Left cardiac atrium (tissue), 4 donors: ENCODE measurements at regions not wholly inside any gene's neighbourhood (a gene's known extent, or its start where the extent isn't known, plus 50 kb on each side); places are given as distances from the start of the nearest gene placed in this dataset.
A peak's percentile ranks its signal among the peaks of the same experiment; 100 is the strongest.

ENCODE experiments used
- ATAC-seq, 2 donors: fragments of 200-7000 bp; cut with Tn5 transposase; one replicate each; pipeline ENCODE4 v1.9.1; 2020; ENCODE audit warnings: mild to moderate bottlenecking in 2 of 2, moderate library complexity in 2 of 2
- DNase-seq: peaks from one replicate; pipeline ENCODE4 v3.0.0-alpha.2; 2020
- intact Hi-C, 2 donors: fragments of 100-400 bp; cut with DNase I; formaldehyde crosslinking; loops; one replicate each; pipeline versions ENCODE4 v1.14.1 to v1.15.1; 2022 to 2023
- donor health status: DM: no; HTN: yes; CAD: no.
- donor health status: DM: no; HTN: yes; CAD: no; lungs with severe emphysema.
- donor health status: DM: yes; HTN: yes; CAD: no.
- donor health status: Dilated cardiomyopathy.

DNA sequence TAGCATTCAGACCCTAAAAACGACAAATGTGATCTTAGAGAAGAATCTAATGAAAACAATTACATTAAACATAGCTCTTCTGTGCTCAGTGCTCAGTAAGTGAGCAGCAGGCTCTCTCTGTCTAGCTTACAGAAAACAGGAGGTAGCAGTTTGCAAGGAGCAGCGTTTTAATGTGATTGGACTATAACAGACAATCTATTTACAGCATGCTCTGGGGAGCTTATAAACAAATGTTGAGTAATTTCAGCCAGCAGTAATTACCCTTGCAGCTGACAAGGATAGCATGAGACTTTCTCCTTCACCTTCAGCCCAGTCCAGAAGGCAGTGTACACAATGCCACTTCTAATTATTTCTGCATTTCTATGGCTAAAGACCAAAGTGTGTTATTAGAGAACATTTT lies 270.4 kb downstream of the FIGN start:
- DNase-seq = no peak
- peak in 1 of 2 donors; percentile 47 for ATAC-seq
- intact Hi-C loops = loop anchor here in 1 of 2 donors (5.0 kb wide), 1 partner anchor 118 kb away; no protein-coding TSS in a partner anchor

DNA sequence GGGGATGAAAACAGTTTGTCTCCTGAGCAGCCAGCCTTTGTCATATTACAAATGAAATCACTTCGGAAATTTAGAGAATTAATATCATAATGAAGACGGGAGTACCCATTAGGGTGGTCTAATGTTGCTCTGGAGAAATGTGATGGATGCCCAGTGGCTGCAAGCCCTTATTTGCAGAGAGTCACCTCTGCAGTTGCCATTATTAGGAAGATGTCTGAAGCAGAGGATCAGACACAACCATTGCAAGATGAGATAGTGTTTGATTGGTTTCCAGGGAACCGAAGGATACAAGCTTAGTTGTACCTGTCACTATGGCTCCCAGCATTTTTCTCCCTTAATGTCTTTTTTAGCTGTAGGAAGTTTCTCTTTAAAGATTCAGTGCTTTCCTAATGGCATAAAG lies 272.4 kb downstream of the FIGN start:
- ATAC-seq (no peak), DNase-seq (no peak)
- intact Hi-C loops = no loop called here

DNA sequence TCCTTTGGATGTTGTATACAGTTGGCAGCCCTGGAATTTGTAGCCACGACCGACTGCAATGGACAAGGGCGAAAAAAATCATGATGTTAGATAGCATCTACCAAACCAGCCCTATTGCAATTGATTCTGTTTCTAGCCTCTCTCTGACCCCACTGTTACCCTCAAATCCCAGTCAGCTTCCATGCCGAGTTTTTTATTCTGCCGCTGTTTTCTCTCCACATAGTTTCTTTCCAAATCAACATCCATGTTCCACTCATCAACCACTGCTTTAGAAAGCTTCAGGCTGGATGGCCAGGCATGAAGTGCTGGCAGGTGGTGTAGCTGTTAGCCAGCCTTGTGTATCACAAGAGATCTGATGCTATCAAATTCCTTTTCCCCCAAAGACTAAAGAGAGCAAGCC lies 272.8 kb downstream of the FIGN start:
- intact Hi-C loops = no loop called here
- no peak for ATAC-seq
- DNase-seq = no peak

DNA sequence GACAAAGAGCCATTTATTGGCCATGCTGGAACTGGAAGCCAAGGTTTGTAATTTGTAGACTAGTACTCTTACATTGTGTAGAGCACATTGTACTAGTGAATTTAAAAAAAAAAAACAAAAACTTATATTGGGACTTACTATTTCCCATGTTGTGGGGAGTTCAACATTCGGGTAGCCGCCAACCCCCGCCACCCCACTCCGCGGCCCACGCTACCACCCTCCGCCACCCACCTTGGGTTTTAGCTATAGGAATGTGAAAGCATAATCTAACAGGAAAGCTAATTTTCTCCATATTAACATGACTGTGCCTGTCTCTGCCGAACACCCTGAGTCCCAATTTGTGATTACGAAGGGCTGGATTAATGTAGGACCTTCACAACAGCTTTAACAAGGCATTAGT lies 275.8 kb downstream of the FIGN start:
- no peak for DNase-seq
- intact Hi-C loops = no loop called here
- no peak for ATAC-seq

DNA sequence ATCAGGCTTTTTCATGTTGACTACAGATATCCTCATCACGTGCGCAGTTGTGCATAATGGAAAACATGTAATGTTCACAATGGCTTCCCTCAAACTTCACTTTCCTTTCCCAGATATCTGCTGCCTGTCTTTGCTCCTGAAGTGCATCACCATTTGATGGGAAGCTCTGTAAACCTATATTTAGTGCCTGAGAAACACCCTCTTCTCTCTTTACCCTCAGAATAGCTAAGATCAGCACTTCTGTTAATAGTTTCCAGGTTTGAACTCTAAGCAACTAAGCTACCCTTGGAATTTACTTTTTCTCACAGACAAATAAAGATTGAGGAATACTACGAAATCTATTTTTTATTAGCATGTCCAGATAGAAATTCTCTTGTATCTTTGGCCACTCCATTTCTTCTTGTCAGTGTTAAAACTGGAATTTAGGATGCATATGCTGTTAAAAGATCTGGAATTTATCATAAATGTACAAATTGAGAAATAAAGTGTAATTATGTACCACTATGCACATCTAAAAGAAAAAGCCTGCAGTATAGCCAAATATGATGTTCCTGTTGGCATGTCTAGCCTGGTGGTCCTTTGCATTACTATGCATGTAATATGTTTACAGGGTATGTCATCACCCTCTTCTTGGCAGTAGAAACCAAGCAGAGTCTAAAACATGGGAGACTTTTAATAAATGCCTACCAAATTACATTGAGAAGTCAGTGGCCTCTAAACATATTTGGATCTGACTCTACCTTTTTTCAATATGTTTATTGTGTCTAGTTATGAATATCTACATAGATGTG lies 278.7 kb downstream of the FIGN start:
- no peak for ATAC-seq
- intact Hi-C loops = no loop called here
- no peak for DNase-seq

DNA sequence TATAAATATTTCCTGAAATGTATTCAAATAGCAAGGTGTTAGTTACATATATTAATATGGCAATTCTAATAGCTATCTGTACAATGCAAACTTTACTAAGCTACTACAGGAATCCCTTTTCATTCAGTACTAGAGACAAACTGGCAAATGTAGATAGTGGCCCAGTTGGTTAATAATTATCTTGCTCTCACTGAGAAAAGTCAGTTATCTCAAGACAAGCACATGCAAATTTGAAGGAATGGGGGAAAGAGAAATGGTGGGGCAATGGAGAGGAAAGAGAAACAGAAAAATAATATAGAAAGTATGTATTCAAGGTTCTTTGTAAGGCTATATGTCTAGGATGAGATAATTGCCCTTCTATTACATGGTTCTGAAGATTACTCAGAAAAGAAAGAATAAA lies 280.0 kb downstream of the FIGN start:
- DNase-seq (no peak), ATAC-seq (no peak)
- intact Hi-C loops = no loop called here

DNA sequence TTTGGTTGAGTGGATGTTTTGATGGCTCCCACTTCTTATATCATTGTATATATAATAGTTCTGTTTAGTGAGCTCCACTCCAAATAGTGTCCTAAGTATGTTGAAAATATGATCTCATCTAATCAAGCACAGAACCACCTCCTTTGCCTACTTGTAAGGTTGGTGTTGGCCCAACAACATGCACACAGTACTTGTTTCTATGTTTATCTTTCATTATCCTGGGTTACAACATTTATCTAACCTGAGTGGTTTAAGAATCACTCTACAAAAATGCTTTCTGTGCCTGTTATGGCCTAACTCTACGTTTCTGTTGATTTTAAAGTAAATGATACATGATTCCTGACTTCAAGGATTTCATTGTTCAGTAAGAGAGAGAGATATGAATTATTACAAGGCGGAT lies 281.9 kb downstream of the FIGN start:
- DNase-seq (no peak), ATAC-seq (no peak)
- intact Hi-C loops = no loop called here

DNA sequence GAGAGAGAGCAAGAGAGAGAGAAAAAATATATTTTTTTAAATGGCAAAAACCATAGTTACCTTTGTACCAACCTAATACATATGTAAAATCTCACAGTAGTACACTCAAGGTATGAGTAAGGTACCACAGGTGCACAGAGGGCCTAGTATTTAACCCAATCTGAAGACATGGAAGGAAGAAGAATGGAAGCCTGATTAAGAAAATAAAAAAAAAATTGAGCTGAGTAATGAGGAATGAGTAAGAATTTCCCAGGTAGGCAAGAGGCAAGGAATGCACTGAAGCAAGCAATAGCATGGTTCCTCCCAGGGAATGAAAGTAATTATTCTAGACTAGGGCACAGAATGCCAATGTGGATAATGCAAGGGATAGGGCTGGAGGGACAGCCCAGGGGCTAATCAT lies 294.2 kb downstream of the FIGN start:
- DNase-seq (no peak), ATAC-seq (no peak)
- intact Hi-C loops = no loop called here

DNA sequence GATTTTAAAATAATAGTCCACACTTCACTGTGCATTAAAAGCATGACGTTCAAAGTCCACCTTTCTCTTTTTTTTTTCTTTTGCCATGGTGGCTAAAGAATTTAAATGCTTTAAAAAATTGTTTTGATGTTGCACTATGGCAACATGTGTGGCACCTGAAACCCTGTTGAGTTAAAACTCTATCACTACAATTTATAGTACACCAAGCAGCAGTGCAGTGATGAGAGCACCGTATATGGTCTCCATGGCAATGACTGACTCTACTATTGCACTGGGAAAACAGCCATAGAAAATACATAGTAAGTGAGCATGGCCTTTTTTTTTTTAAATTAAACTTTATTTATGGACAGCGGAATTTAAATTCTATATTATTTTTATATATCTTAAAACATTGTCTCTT lies 298.8 kb downstream of the FIGN start:
- intact Hi-C loops = no loop called here
- no peak for ATAC-seq
- DNase-seq = no peak

DNA sequence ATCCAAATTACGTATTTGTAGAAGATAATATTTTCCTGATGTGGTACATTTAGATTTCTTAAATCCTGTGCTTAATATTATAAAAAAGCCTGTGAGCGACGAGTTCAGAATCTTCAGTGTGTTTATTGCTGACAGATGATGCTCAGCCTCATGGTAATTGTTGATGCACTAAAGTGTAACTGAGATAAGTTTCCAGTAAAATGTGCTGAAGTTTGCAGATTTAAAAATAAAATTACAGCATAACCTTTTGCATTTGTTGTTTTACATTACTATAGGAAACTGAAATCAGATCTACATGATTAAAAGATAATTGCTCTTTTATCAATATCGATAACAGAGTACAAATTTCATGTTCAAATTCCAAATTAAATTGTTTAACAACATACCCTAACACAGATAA lies 307.6 kb downstream of the FIGN start:
- DNase-seq = no peak
- intact Hi-C loops = no loop called here
- ATAC-seq = no peak

DNA sequence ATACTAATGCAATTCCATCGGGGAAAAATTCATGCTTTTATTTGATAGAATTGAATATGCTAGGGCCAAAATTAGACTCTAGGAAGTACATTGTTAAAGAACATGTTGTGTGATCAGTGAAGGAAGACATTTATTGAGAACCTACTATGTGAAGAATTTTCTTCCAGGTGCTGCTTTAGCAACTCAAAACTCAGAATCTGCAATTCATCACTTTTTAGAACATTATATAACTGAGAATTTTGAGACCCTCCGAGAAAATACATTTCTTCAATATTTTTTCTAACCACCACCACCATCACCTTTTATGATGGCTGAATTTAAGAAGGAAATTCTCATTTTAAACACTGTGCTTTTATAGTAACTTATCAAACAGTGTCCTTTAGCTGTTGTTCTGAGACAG lies 315.2 kb downstream of the FIGN start:
- DNase-seq (no peak), ATAC-seq (no peak)
- intact Hi-C loops = no loop called here

DNA sequence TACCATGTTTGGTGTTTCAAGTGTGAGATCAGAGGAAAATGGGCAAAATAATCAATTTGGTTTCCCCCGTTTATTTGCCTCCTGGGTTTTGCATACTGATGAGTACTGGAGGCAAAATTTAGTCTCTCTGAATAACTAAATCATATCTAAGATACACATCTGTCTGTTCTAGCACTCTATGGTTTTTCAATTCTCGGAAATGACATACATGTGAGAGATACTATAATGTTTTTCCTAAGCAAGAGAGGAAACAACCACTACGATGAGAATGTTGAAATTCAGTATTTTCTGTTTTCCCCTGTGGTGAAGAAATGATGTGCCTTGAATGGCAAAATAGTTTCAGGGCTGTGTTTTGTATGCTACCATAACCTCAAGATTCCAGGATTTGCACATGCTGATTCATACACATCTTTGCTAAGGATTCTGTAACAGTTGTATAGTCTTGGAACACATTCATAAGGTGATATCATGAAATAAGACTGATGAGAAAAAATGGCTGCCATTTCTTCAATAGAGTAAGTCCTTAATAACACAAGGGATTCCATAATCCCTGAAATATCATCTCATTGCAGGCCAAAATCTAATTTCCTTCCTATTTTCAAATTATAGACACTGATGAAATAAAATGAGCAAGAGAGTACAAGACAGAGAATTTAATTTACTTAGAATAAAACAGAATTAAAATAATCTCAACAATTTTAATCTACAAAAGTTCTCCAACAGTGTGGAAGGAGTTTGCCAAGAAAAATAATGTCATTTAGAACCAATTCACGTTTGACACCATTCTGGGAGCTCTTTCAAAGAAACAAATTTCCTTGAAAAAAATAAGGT lies 316.6 kb downstream of the FIGN start:
- no peak for ATAC-seq
- no peak for DNase-seq
- intact Hi-C loops = no loop called here

DNA sequence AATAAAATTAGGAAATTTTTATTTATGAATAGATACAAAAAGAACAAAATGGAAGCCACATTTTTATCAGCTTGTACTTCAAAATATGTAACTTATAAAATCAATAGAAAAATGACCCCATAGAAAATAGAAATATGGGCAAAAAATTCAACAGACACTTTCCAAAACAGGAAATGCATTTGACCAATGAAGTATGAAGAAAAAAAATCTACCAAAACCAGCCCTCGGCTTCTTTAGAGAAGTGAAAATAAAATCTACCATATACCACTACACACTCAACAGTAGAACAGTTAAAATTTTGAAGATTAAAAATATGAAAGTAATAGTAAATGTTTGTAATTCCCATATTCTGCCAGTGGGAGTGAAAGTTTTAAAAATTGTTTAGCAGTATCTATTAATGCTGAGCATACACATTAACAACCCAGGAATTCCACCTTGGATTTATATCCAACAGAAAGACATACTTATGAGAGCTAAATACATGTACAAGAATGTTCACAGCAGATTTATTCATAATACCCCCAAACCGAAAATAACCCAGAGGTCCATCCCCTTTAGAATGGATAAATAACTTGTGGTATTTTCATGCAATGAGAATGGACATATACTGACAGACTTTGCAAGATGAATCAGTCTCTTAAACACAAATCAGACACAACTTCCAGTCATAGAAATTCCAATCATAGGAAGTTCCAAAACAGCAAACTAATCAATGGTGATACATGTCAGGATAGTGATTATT lies 318.0 kb downstream of the FIGN start:
- intact Hi-C loops = no loop called here
- DNase-seq = no peak
- ATAC-seq = no peak

DNA sequence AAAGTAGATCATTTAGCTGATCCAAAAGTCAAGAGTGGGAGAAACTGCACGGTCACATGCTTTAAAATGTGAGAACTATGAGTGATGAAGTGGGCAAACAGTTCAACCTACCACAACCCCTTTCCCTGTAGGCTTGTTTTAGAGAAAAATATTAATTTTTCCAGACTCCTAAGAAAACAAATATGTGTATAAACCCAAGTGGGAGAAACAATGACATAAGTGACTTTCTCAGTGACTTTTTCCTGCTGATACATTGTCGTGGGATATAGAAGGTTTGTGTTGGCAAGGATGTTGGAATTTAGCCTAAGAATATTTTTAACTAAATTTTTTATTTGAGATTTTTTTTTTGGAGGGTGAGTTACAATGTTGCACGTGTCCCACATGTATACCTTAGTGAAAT lies 321.7 kb downstream of the FIGN start:
- intact Hi-C loops = no loop called here
- no peak for ATAC-seq
- no peak for DNase-seq

DNA sequence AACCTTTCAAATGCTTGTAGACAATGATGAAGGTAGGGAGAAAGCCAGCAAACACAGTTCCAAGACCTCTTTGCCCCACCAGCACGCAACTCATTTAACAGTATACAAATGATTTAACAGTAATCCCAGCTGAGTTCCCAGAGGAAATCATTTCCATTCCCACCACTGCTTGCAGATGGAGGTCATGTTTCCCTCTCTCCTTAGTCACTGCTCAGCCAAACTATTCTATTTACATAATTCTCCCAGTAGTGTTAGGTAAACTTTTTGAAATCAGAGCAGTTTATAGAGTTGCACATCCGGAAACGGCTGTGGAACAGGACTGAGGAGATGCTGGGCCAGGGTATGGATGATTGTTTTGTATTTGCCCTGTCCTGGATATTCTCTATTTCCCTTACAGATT lies 328.5 kb downstream of the FIGN start:
- DNase-seq (no peak), ATAC-seq (no peak)
- intact Hi-C loops = no loop called here

DNA sequence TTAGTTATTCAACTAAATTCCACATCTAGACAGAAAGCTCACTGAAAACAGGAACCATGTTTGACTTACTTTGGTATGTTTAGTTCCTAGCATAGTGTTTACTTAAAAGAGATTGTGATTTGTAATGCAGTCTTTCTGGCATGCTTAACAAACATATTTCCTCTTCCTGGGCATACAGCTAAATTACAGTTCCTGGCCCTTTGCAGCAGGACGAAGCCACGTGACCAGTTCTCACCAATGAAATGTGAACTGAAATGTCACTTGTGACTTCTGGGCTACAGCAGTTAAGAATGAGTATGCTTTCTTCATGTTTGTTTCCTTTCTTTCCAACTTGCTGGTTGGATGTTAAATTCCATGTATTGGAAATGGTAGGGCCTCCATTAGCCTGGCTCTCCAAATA lies 330.5 kb downstream of the FIGN start:
- ATAC-seq = no peak
- intact Hi-C loops = no loop called here

DNA sequence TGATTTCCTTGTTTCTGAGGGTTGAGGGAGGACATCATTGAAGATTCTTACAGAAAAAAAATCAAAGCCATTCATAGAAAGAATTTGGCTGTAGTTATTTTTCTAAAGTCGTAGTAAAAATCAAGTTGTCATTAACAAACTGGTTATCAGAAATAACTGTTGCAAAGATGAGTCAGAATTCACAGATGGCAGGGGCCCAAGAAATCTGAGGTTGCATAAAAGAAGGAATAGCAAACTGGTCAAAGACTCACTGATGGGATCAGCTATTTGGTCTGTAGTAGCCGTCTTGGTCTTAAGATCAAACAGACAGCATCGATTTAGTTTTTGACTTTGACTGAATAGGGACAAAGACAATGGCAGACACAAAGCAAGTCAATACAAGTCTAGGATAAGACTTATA lies 334.3 kb downstream of the FIGN start:
- ATAC-seq = no peak

More for the DNA sequence above, 330.5 kb downstream of the FIGN start:
- DNase-seq = no peak

DNA sequence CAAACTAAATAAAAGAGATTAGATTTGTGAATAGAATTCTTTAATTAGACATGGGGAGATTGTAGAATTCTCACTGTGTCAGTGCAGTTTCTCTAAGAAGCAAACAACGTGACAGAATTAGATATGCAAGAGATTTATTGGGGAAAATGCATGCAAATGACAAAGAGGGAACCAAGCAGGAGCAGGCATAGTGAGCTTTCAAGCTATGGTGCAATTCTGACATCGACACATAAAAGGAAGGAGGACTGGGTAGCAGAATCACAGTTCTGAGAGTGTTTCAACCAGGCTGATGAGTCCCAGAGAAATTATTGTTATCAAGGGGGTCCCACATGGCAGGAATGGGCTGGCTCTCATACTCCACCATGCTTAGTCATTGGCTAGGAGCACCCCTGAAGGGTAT lies 338.4 kb downstream of the FIGN start:
- ATAC-seq (no peak), DNase-seq (no peak)
- intact Hi-C loops = no loop called here

More for the DNA sequence above, 334.3 kb downstream of the FIGN start:
- intact Hi-C loops = no loop called here
- peak; percentile 42 for DNase-seq

DNA sequence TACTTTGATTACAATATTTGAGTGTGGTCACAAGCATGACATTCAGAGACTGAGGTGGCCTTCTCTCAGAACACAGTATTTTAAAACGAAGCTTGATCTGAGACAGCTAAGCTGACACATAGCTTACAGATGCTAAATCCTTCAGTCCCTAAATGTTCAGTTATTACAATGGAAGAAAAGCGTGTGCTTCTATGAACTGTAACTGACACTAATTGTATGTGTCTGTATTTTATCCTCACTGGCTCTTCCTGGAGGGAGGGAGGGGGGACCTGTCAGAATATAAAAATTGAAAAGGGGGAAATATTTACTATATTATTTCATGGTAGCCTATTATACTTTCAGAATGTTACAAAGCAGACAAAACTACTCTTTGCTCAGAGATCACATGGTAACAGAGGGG lies 340.2 kb downstream of the FIGN start:
- intact Hi-C loops = no loop called here
- ATAC-seq = no peak
- no peak for DNase-seq

DNA sequence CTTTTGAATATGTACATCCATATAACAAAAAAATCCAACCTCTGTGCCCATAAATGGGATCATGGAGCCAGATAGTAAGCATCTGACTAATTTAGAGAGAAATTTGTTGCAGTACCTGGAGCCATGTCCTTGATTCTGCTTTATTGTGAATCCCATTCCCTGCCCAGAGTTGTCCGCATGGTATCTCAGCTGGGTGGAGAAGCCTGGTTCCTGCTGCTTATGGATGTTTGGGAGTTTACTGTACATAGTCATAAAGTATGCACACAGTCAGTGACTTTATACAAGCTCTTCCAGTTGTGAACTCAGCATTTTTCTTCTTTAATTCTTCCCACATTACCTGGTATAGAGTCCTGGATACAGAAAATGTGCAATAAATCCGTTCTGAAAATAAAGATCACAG lies 346.0 kb downstream of the FIGN start:
- ATAC-seq (no peak), DNase-seq (no peak)
- intact Hi-C loops = no loop called here
